Lower leg skin (tissue), 3 donors: ENCODE measurements at regions not wholly inside any gene's neighbourhood (a gene's known extent, or its start where the extent isn't known, plus 50 kb on each side); places are given as distances from the start of the nearest gene placed in this dataset.

Source experiments
- POLR2A ChIP-seq, 2 donors: fragments of 450-650 bp; IDR thresholded peaks; one replicate each; pipeline ENCODE4 v1.6.1; 2016 to 2017; ENCODE audit warnings: antibody characterized with exemption in 2 of 2, mild to moderate bottlenecking in 1 of 2, moderate library complexity in 1 of 2
- TF ChIP-seq, protein P1 (sequence below), 3 donors: fragments of 450-650 bp; IDR thresholded peaks; one replicate each; pipeline ENCODE4 v1.5.1; 2016; ENCODE audit warnings: antibody characterized with exemption in 3 of 3, mild to moderate bottlenecking in 3 of 3, moderate library complexity in 2 of 3

DNA sequence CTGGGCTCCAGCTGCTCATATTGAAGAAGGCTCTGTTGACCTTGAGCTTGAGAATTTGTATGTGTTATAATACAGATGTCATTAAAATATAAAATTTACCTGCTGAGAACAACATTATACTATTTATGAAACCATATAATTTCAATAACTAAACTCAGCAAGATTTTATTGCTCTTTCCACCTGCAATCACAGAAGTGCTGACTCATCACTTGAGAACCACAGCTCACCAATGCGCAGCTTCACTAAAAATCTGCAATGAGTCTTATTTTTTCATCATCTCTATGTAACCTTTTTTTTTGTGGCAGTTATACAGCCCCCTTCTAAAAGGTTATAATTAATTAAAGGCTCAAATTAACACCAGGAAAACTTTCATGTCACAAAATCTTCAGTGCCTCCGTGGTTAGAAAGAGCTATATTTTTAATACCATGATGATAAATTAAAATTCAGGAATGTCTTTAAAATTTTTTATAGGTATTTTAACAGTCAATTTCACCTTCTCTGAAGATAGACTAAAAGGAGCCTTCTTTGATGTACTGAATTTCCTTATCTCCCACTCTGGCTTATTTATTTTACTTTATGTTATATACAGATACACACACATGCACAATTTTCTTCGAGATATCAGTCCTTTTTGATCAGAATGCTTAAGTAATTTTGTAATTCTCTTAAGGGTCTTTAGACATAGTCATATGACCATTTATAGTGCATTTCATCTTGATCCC, 102.7 kb downstream of the EVX1 start:
- TF ChIP-seq, protein P1, sequence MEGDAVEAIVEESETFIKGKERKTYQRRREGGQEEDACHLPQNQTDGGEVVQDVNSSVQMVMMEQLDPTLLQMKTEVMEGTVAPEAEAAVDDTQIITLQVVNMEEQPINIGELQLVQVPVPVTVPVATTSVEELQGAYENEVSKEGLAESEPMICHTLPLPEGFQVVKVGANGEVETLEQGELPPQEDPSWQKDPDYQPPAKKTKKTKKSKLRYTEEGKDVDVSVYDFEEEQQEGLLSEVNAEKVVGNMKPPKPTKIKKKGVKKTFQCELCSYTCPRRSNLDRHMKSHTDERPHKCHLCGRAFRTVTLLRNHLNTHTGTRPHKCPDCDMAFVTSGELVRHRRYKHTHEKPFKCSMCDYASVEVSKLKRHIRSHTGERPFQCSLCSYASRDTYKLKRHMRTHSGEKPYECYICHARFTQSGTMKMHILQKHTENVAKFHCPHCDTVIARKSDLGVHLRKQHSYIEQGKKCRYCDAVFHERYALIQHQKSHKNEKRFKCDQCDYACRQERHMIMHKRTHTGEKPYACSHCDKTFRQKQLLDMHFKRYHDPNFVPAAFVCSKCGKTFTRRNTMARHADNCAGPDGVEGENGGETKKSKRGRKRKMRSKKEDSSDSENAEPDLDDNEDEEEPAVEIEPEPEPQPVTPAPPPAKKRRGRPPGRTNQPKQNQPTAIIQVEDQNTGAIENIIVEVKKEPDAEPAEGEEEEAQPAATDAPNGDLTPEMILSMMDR (IDR thresholded peaks at IDR 0.05), result no peak
- no peak for TF ChIP-seq POLR2A (IDR thresholded peaks at IDR 0.05)
